ENCODE measurements at regions not wholly inside any gene's neighbourhood (a gene's known extent, or its start where the extent isn't known, plus 50 kb on each side); places are given as distances from the start of the nearest gene placed in this dataset.

DNA sequence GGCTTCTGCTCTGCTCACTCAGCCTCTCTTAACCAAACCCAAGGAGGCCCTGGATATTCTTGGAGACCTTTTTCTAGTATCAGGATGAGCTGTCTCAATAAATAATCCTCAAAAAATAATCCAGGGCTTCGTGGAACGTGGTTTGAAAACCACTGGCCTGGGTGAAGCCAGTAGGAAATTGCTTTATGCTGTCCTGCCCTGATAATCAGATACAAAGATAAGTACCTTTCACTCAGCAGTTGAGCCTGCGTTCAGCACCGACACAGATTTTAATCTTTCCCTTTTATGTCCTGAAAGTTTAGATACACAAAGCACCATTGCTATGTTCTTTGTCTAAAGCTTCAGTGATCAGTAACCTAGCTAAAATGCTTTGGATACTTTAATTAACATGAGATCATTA lies 460.0 kb downstream of the RFC3 start:
- CTCF ChIA-PET = no interaction called here

GRCh38 chr13:34278780-34279179 lies 460.8 kb downstream of the RFC3 start:
- Histone ChIP-seq H3K4me3 (ENCODE audit: low read depth, low read length) (no peak overlapping the region), H3K36me3 (ENCODE audit: control insufficient read depth in 2 of 2, insufficient read depth in 1 of 2, low read length in 2 of 2) (no peaks in the 10 kb centered on the region), H3K4me1 (ENCODE audit: control insufficient read depth, insufficient read depth, low read length) (no peaks in the 10 kb centered on the region), H3K27ac (ENCODE audit: extremely low read depth, low read depth, low read length) (no peak overlapping the region), H3K9me3 (ENCODE audit: control insufficient read depth, insufficient read depth, low read depth, low read length) (no peaks in the 10 kb centered on the region)
- CTCF ChIA-PET = no interaction called here
- no peak for TF ChIP-seq ZNF266 (tag by site-specific recombination; IDR thresholded peaks at IDR 0.05; ENCODE audit: low read depth)
- no peak for TF ChIP-seq IKZF3 (tag by site-specific recombination; IDR thresholded peaks at IDR 0.05)
- no peak for TF ChIP-seq ZNF23 (tag by site-specific recombination; IDR thresholded peaks at IDR 0.05; ENCODE audit: borderline replicate concordance)
- no peak for TF ChIP-seq ZFP37 (tag by site-specific recombination; IDR thresholded peaks at IDR 0.05)
- no peak for TF ChIP-seq CTCF (tag by site-specific recombination; IDR thresholded peaks at IDR 0.05)
- TF ChIP-seq ZNF169 (tag by site-specific recombination; IDR thresholded peaks at IDR 0.05) = no peak
- TF ChIP-seq, protein P1, sequence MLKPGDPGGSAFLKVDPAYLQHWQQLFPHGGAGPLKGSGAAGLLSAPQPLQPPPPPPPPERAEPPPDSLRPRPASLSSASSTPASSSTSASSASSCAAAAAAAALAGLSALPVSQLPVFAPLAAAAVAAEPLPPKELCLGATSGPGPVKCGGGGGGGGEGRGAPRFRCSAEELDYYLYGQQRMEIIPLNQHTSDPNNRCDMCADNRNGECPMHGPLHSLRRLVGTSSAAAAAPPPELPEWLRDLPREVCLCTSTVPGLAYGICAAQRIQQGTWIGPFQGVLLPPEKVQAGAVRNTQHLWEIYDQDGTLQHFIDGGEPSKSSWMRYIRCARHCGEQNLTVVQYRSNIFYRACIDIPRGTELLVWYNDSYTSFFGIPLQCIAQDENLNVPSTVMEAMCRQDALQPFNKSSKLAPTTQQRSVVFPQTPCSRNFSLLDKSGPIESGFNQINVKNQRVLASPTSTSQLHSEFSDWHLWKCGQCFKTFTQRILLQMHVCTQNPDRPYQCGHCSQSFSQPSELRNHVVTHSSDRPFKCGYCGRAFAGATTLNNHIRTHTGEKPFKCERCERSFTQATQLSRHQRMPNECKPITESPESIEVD (tag by site-specific recombination; IDR thresholded peaks at IDR 0.05) = no peak
- no peak for TF ChIP-seq SP7 (tag by site-specific recombination; IDR thresholded peaks at IDR 0.05)
- no peak for TF ChIP-seq ZNF558 (tag by site-specific recombination; IDR thresholded peaks at IDR 0.05)
- TF ChIP-seq ZNF621 (tag by site-specific recombination; IDR thresholded peaks at IDR 0.05) = no peak
- no peak for TF ChIP-seq OSR2 (tag by site-specific recombination; IDR thresholded peaks at IDR 0.05)
- no peak for TF ChIP-seq SALL2 (tag by site-specific recombination; IDR thresholded peaks at IDR 0.05; ENCODE audit: borderline replicate concordance)
- TF ChIP-seq YY1 (tag by site-specific recombination; IDR thresholded peaks at IDR 0.05) = no peak
- TF ChIP-seq ZNF138 (tag by site-specific recombination; IDR thresholded peaks at IDR 0.05; ENCODE audit: borderline replicate concordance) = no peak
- TF ChIP-seq ZNF423 (tag by site-specific recombination; IDR thresholded peaks at IDR 0.05) = no peak
- POLR2A ChIA-PET = no interaction called here

More for the DNA sequence above, 460.0 kb downstream of the RFC3 start:
- POLR2A ChIA-PET = no interaction called here
- Histone ChIP-seq H3K36me3 (ENCODE audit: control insufficient read depth in 2 of 2, insufficient read depth in 1 of 2, low read length in 2 of 2) (no peaks in the 10 kb centered on the region), H3K9me3 (ENCODE audit: control insufficient read depth, insufficient read depth, low read depth, low read length) (no peaks in the 10 kb centered on the region), H3K27ac (ENCODE audit: extremely low read depth, low read depth, low read length) (no peak overlapping the region), H3K4me1 (ENCODE audit: control insufficient read depth, insufficient read depth, low read length) (no peaks in the 10 kb centered on the region), H3K4me3 (ENCODE audit: low read depth, low read length) (no peak overlapping the region)
- TF ChIP-seq ZNF843 (tag by site-specific recombination; IDR thresholded peaks at IDR 0.05) (no peak), MZF1 (tag by site-specific recombination; IDR thresholded peaks at IDR 0.05; ENCODE audit: borderline replicate concordance) (no peak), KLF8 (tag by site-specific recombination; IDR thresholded peaks at IDR 0.05) (no peak), ZNF112 (tag by site-specific recombination; IDR thresholded peaks at IDR 0.05) (no peak), ZBTB44 (tag by site-specific recombination; IDR thresholded peaks at IDR 0.05) (no peak), ZNF561 (tag by site-specific recombination; IDR thresholded peaks at IDR 0.05; ENCODE audit: borderline replicate concordance) (no peak), ZNF585B (tag by site-specific recombination; IDR thresholded peaks at IDR 0.05) (no peak), ZNF274 (IDR thresholded peaks at IDR 0.05; ENCODE audit: low read length) (no peak), ZNF274 (tag by site-specific recombination; IDR thresholded peaks at IDR 0.05; ENCODE audit: borderline replicate concordance) (no peak), ZBTB7A (tag by site-specific recombination; IDR thresholded peaks at IDR 0.05; ENCODE audit: low read depth) (no peak), ZNF133 (tag by site-specific recombination; IDR thresholded peaks at IDR 0.05) (no peak), ZNF626 (tag by site-specific recombination; IDR thresholded peaks at IDR 0.05) (no peak), ZNF677 (tag by site-specific recombination; IDR thresholded peaks at IDR 0.05) (no peak), ZNF202 (tag by site-specific recombination; IDR thresholded peaks at IDR 0.05; ENCODE audit: borderline replicate concordance) (no peak), ZBTB10 (tag by site-specific recombination; IDR thresholded peaks at IDR 0.05) (no peak), ZNF560 (tag by site-specific recombination; IDR thresholded peaks at IDR 0.05; ENCODE audit: borderline replicate concordance) (no peak), SCRT1 (tag by site-specific recombination; IDR thresholded peaks at IDR 0.05; ENCODE audit: borderline replicate concordance) (no peak)
